ENCODE measurements at regions not wholly inside any gene's neighbourhood (a gene's known extent, or its start where the extent isn't known, plus 50 kb on each side); places are given as distances from the start of the nearest gene placed in this dataset.

DNA sequence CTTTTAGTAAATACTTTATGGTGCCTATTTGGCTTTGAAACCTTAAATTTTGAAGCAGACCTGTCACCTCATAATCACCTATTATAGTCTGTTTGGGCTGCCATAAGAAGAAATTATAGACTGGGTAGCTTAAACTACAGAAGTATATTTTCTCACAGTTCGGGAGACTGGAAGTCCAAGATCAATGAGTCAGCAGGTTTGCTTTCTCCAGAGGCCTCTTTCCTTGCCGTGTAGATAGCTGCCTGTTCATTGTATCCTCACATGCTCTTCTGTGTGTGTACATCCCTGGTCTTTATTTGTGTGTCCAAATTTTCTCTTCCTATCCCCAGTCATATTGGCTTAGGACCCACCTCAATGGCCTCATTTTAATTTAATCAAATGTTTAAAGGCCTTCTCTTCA, 518.2 kb downstream of the ADGRL2 start:
- H3K36me3 ChIP-seq = no peaks in the 10 kb centered on the region
- H3K9me3 ChIP-seq = no peaks in the 10 kb centered on the region
- no peak overlapping the region for H3K27ac ChIP-seq
- no peak overlapping the region for H3K4me3 ChIP-seq
- intact Hi-C loops (cut with DNase I) = no loop called here
- no peaks in the 10 kb centered on the region for H3K27me3 ChIP-seq
- DNase-seq = no peak
- peaks cover 1% of the 10 kb centered on the region for H3K4me1 ChIP-seq (ENCODE audit: insufficient read depth)
- no peak for TF ChIP-seq EP300 (IDR thresholded peaks at IDR 0.05)
- TF ChIP-seq, protein P1, sequence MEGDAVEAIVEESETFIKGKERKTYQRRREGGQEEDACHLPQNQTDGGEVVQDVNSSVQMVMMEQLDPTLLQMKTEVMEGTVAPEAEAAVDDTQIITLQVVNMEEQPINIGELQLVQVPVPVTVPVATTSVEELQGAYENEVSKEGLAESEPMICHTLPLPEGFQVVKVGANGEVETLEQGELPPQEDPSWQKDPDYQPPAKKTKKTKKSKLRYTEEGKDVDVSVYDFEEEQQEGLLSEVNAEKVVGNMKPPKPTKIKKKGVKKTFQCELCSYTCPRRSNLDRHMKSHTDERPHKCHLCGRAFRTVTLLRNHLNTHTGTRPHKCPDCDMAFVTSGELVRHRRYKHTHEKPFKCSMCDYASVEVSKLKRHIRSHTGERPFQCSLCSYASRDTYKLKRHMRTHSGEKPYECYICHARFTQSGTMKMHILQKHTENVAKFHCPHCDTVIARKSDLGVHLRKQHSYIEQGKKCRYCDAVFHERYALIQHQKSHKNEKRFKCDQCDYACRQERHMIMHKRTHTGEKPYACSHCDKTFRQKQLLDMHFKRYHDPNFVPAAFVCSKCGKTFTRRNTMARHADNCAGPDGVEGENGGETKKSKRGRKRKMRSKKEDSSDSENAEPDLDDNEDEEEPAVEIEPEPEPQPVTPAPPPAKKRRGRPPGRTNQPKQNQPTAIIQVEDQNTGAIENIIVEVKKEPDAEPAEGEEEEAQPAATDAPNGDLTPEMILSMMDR (IDR thresholded peaks at IDR 0.05) = no peak
- no peak for TF ChIP-seq POLR2A (IDR thresholded peaks at IDR 0.05)
- WGBS, 3 donors = 78 to 86% (median 82%) methylated on average over 2 of the region's 2 CpGs

DNA sequence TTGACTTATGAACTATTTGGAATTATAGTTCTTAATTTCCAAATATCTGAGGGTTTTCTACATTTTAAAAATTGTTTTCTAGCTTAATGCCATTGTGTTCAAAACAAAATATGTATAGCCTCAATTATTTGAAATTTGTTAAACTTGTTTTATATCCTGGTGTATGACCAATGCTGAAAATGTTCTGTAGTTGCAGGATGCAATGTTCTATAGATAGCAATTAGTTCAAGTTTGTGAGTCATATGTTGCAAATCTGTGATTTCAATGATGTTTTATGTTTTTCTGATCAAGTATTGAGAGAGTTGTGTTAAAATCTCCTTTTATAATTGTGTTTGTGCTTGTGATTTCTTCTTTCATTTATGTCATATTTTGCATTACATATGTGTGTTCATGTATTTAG, 517.5 kb downstream of the ADGRL2 start:
- H3K4me3 ChIP-seq = no peak overlapping the region
- TF ChIP-seq, protein P1 (IDR thresholded peaks at IDR 0.05) = no peak
- no peak for TF ChIP-seq POLR2A (IDR thresholded peaks at IDR 0.05)
- no peak for TF ChIP-seq EP300 (IDR thresholded peaks at IDR 0.05)
- H3K27me3 ChIP-seq = no peaks in the 10 kb centered on the region
- DNase-seq = no peak
- H3K27ac ChIP-seq = no peak overlapping the region
- intact Hi-C loops (cut with DNase I) = no loop called here
- no peaks in the 10 kb centered on the region for H3K9me3 ChIP-seq
- H3K36me3 ChIP-seq = no peaks in the 10 kb centered on the region
- peaks cover 1% of the 10 kb centered on the region for H3K4me1 ChIP-seq (ENCODE audit: insufficient read depth)

DNA sequence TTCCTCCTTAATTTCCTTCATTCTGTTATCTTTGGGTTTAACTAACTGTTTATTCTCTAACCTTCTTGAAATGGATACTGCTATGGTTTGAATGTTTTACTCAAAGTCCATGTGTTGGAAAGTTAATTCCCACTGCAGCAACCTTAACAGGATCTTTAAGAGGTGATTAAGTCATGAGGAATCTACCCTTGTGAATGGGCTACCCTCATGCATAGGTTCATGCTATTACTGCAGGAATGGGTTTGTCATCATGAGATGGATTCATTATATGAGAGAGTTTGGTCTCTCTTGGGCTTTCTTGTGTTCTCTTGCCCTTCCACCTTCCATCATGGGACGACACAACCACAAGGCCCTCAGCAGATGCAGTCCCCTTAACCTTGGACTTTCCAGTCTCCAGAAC, 516.9 kb downstream of the ADGRL2 start:
- Histone ChIP-seq H3K4me3 (no peak overlapping the region), H3K4me1 (ENCODE audit: insufficient read depth) (peaks cover 1% of the 10 kb centered on the region), H3K27me3 (no peaks in the 10 kb centered on the region), H3K36me3 (no peaks in the 10 kb centered on the region), H3K9me3 (no peaks in the 10 kb centered on the region), H3K27ac (no peak overlapping the region)
- no peak for DNase-seq
- intact Hi-C loops (cut with DNase I) = no loop called here
- TF ChIP-seq, protein P1 (IDR thresholded peaks at IDR 0.05) = no peak
- no peak for TF ChIP-seq EP300 (IDR thresholded peaks at IDR 0.05)
- no peak for TF ChIP-seq POLR2A (IDR thresholded peaks at IDR 0.05)
- 79 to 97% (median 91%) methylated on average over 1 of the region's 1 CpG for WGBS, 3 donors

DNA sequence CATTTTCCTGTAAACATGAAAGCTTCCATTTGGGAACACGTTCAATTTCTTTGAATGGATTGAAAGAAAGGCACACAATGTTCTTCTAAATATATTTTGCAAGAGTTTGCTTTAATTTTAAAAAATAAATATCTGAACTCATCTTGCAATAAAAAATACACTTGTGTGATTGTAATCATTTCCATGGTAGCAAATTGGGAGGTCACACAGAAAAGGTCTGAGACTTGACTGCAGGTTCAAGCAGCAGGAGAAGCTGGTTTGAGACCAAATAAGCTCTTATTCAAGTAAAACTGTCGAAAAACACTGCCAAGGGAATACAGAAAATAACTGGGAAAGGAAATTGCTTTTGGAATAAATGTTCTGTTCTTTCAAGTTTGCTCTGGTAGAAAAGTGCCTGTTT, 498.9 kb downstream of the ADGRL2 start:
- WGBS, 3 donors = 35 to 47% (median 44%) methylated on average over 2 of the region's 2 CpGs
- H3K27me3 ChIP-seq = no peaks in the 10 kb centered on the region
- no peak for DNase-seq
- TF ChIP-seq EP300 (IDR thresholded peaks at IDR 0.05) (no peak), POLR2A (IDR thresholded peaks at IDR 0.05) (no peak)
- TF ChIP-seq, protein P1 (IDR thresholded peaks at IDR 0.05) = no peak
- intact Hi-C loops (cut with DNase I) = no loop called here
- H3K36me3 ChIP-seq = no peaks in the 10 kb centered on the region
- no peaks in the 10 kb centered on the region for H3K4me1 ChIP-seq (ENCODE audit: insufficient read depth)
- H3K9me3 ChIP-seq = no peaks in the 10 kb centered on the region
- no peak overlapping the region for H3K4me3 ChIP-seq
- no peak overlapping the region for H3K27ac ChIP-seq

DNA sequence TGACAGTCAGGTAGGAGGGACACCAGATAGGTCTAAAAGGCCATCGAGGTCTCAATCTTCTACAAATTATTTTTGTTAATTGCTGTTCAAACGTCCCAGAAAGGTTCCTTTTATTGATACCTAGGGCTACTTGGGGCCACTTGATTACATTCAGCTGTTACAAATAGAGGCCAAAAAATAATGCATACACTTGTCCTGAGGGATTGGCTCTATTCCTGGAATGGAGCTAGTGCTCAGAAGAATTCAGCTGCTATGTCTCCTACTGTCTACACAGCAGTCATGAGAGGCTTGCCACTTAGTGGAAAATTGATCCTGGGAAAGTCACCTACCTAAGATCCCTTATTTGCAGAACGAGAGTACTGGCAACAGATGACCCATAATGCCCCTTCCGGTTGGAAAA, 498.3 kb downstream of the ADGRL2 start:
- H3K4me3 ChIP-seq = no peak overlapping the region
- intact Hi-C loops (cut with DNase I) = no loop called here
- TF ChIP-seq EP300 (IDR thresholded peaks at IDR 0.05) (no peak), POLR2A (IDR thresholded peaks at IDR 0.05) (no peak)
- TF ChIP-seq, protein P1 (IDR thresholded peaks at IDR 0.05) = no peak
- no peaks in the 10 kb centered on the region for H3K36me3 ChIP-seq
- H3K27ac ChIP-seq = no peak overlapping the region
- 67 to 79% (median 69%) methylated on average over 4 of the region's 4 CpGs for WGBS, 3 donors
- H3K4me1 ChIP-seq (ENCODE audit: insufficient read depth) = no peaks in the 10 kb centered on the region
- no peaks in the 10 kb centered on the region for H3K9me3 ChIP-seq
- DNase-seq = no peak
- H3K27me3 ChIP-seq = no peaks in the 10 kb centered on the region
